SK-N-SH (cell line): ENCODE measurements at regions not wholly inside any gene's neighbourhood (a gene's known extent, or its start where the extent isn't known, plus 50 kb on each side); places are given as distances from the start of the nearest gene placed in this dataset.

Source experiments
- CTCF ChIA-PET: fragments of 300-600, 350-600 bp; formaldehyde crosslinking; extraction: SDS; loops from one replicate; lab custom pipeline; 2021; lab: Yijun Ruan, JAX
- POLR2A ChIA-PET: fragments of 350-600 bp; sonication (Branson Sonifier 250); formaldehyde crosslinking; extraction: SDS; loops from one replicate; lab custom pipeline; 2020; ENCODE audit warnings: antibody characterized with exemption, inconsistent platforms; lab: Yijun Ruan, JAX
- DNase-seq: peaks from one replicate; pipeline ENCODE4 v3.0.0; 2012
- H2AFZ ChIP-seq: fragments of 200-600 bp; sonication (generic); 2 replicates; pipeline ENCODE4 v1.8.1; 2016; ENCODE audit warnings: antibody characterized with exemption, mild to moderate bottlenecking, low read depth
- H3F3A ChIP-seq: fragments of 200-600 bp; sonication (generic); replicated peaks from 2 replicates; pipeline ENCODE3; 2016; ENCODE audit warnings: antibody characterized with exemption, mild to moderate bottlenecking; ENCODE audit not compliant: insufficient read depth
- H3K27ac ChIP-seq, 2 experiments: fragments of 200-500 bp in 1 of 2; fragments of 200-600 bp in 1 of 2; sonication (Bioruptor generic) in 1 of 2; sonication (generic), shearing (Covaris generic) in 1 of 2; 2 replicates each; pipeline versions ENCODE4 v1.5.1 to v1.6.1; 2014 to 2016; ENCODE audit warnings: low read depth in 2 of 2, inconsistent platforms in 1 of 2, low read length in 1 of 2, mild to moderate bottlenecking in 1 of 2, mixed read lengths in 1 of 2
- H3K27me3 ChIP-seq: fragments of 200-600 bp; sonication (generic), shearing (Covaris generic); 2 replicates; pipeline ENCODE4 v1.6.1; 2016; ENCODE audit warnings: mixed run types; ENCODE audit not compliant: insufficient read depth
- H3K36me3 ChIP-seq, 2 experiments: fragments of 200-500 bp in 1 of 2; fragments of 200-600 bp in 1 of 2; sonication (Bioruptor generic) in 1 of 2; sonication (generic) in 1 of 2; replicated peaks in 1 of 2; 2 replicates each; pipeline versions ENCODE3 to v1.5.1; 2014 to 2016; ENCODE audit warnings: low read length in 1 of 2, mild to moderate bottlenecking in 1 of 2; ENCODE audit not compliant: insufficient read depth in 2 of 2, control insufficient read depth in 1 of 2
- H3K4me1 ChIP-seq, 2 experiments: fragments of 200-500 bp in 1 of 2; fragments of 200-600 bp in 1 of 2; sonication (Bioruptor generic) in 1 of 2; sonication (generic), shearing (Covaris generic) in 1 of 2; 2 replicates each; pipeline versions ENCODE4 v1.5.1 to v1.6.1; 2014 to 2016; ENCODE audit warnings: low read depth in 1 of 2, low read length in 1 of 2, mixed run types in 1 of 2; ENCODE audit not compliant: insufficient read depth in 2 of 2, control insufficient read depth in 1 of 2
- H3K4me2 ChIP-seq: fragments of 200-600 bp; sonication (generic), shearing (Covaris generic); 2 replicates; pipeline ENCODE4 v1.6.1; 2017; ENCODE audit warnings: mixed run types
- H3K4me3 ChIP-seq, 2 experiments: fragments of 200-500 bp in 1 of 2; fragments of 200-600 bp in 1 of 2; sonication (Bioruptor generic) in 1 of 2; sonication (generic), shearing (Covaris generic) in 1 of 2; 2 replicates each; pipeline versions ENCODE4 v1.5.1 to v1.8.1; 2014 to 2016; ENCODE audit warnings: low read depth in 2 of 2, inconsistent platforms in 1 of 2, low read length in 1 of 2, mild to moderate bottlenecking in 1 of 2, mixed read lengths in 1 of 2, moderate library complexity in 1 of 2
- H3K79me2 ChIP-seq: fragments of 200-600 bp; sonication (generic); 2 replicates; pipeline ENCODE4 v1.8.1; 2017; ENCODE audit warnings: mild to moderate bottlenecking; ENCODE audit not compliant: insufficient read depth
- H3K9ac ChIP-seq: fragments of 200-600 bp; sonication (generic); 2 replicates; pipeline ENCODE4 v1.6.1; 2017; ENCODE audit warnings: mixed run types
- H3K9me2 ChIP-seq: fragments of 200-600 bp; sonication (generic); 2 replicates; pipeline ENCODE4 v1.6.1; 2017; ENCODE audit warnings: mixed run types
- H3K9me3 ChIP-seq: fragments of 200-600 bp; sonication (generic); 2 replicates; pipeline ENCODE4 v1.6.1; 2017; ENCODE audit warnings: mixed run types, mild to moderate bottlenecking, moderate library complexity
- H4K20me1 ChIP-seq: fragments of 200-600 bp; sonication (generic); 2 replicates; pipeline ENCODE4 v1.6.1; 2017; ENCODE audit warnings: mild to moderate bottlenecking, mixed run types; ENCODE audit not compliant: insufficient read depth
- CHD2 ChIP-seq: fragments of 150-350 bp; IDR thresholded peaks from 2 replicates; pipeline ENCODE4 v1.6.1; 2018; ENCODE audit warnings: low read length; ENCODE audit not compliant: partially characterized antibody
- CTCF ChIP-seq: fragments of 200-600 bp; sonication (generic); IDR thresholded peaks from 2 replicates; pipeline ENCODE4 v1.6.1; 2017; ENCODE audit warnings: antibody characterized with exemption, mild to moderate bottlenecking, moderate library complexity
- EP300 ChIP-seq, 2 experiments: IDR thresholded peaks; 2 replicates each; pipeline versions ENCODE4 v1.4.0 to v1.6.1; 2012; ENCODE audit warnings: borderline replicate concordance in 1 of 2, low read depth in 1 of 2, low read length in 1 of 2
- EZH2phosphoT487 ChIP-seq: fragments of 200-600 bp; sonication (generic); IDR thresholded peaks from 2 replicates; pipeline ENCODE4 v1.6.1; 2017; ENCODE audit warnings: low read depth, mixed run types, mild to moderate bottlenecking, antibody characterized with exemption, moderate library complexity, borderline replicate concordance
- FOSL2 ChIP-seq: IDR thresholded peaks from 2 replicates; pipeline ENCODE4 v1.4.0; 2012; ENCODE audit warnings: low read depth, mild to moderate bottlenecking, moderate library complexity, borderline replicate concordance
- MXI1 ChIP-seq: IDR thresholded peaks from 2 replicates; pipeline ENCODE4 v1.6.1; 2012; ENCODE audit warnings: mild to moderate bottlenecking, low read depth, low read length, improper control_type of control experiment
- PBX3 ChIP-seq: IDR thresholded peaks from 2 replicates; pipeline ENCODE4; 2012
- POLR2AphosphoS5 ChIP-seq: IDR thresholded peaks from 2 replicates; pipeline ENCODE4 v1.6.1; 2012; ENCODE audit warnings: low read depth, low read length
- RAD21 ChIP-seq: IDR thresholded peaks from 2 replicates; pipeline ENCODE4 v1.6.1; 2012; ENCODE audit warnings: mild to moderate bottlenecking, low read length
- RCOR1 ChIP-seq: fragments of 150-350 bp; IDR thresholded peaks from 2 replicates; pipeline ENCODE4 v1.6.1; 2017; ENCODE audit warnings: antibody characterized with exemption, low read length
- RFX5 ChIP-seq: IDR thresholded peaks from 2 replicates; pipeline ENCODE4 v1.6.1; 2012; ENCODE audit warnings: mild to moderate bottlenecking, improper control_type of control experiment, low read length
- RXRA ChIP-seq: IDR thresholded peaks from 2 replicates; pipeline ENCODE4 v1.4.0; 2012; ENCODE audit warnings: low read depth, mild to moderate bottlenecking, borderline replicate concordance
- SIN3A ChIP-seq: IDR thresholded peaks from 2 replicates; pipeline ENCODE4 v1.6.1; 2012; ENCODE audit warnings: low read depth, mild to moderate bottlenecking, low read length, moderate library complexity, borderline replicate concordance
- TAF1 ChIP-seq: IDR thresholded peaks from 2 replicates; pipeline ENCODE4 v1.6.1; 2012; ENCODE audit warnings: low read depth, mild to moderate bottlenecking, low read length, moderate library complexity, borderline replicate concordance
- TEAD4 ChIP-seq: IDR thresholded peaks from 2 replicates; pipeline ENCODE4 v1.4.0; 2012; ENCODE audit warnings: mild to moderate bottlenecking, borderline replicate concordance; ENCODE audit not compliant: insufficient read depth
- ZBTB33 ChIP-seq: IDR thresholded peaks from 2 replicates; pipeline ENCODE4 v1.4.0; 2012; ENCODE audit warnings: low read depth, borderline replicate concordance
- WGBS: methylation state at CpG from one replicate; pipeline ENCODE4 v1.1.6; 2017; ENCODE audit warnings: low lambda C conversion rate; 5-methylcytosine and 5-hydroxymethylcytosine counted together
- TF ChIP-seq, protein P1 (sequence below): IDR thresholded peaks from 2 replicates; pipeline ENCODE4 v1.6.1; 2012; ENCODE audit warnings: mild to moderate bottlenecking, low read depth, low read length, moderate library complexity
- TF ChIP-seq, protein P2 (sequence below): IDR thresholded peaks from 2 replicates; pipeline ENCODE4 v1.4.0; 2012; ENCODE audit warnings: low read depth

- Histone ChIP-seq H3K9ac (no peak overlapping the region), H3K4me2 (no peak overlapping the region), H3F3A (no peaks in the 10 kb centered on the region), H3K9me3 (no peaks in the 10 kb centered on the region), H3K36me3 (no peaks in the 10 kb centered on the region), H3K9me2 (no peaks in the 10 kb centered on the region), H3K27me3 (no peaks in the 10 kb centered on the region), H4K20me1 (no peaks in the 10 kb centered on the region), H2AFZ (no peak overlapping the region), H3K4me1 (no peaks in the 10 kb centered on the region)
- ChIA-PET CTCF (no interaction called here), POLR2A (no interaction called here)
- DNase-seq: no peak
- WGBS: 33% methylated on average over 4 of the region's 4 CpGs
- TF ChIP-seq SIN3A: no peak
- no peak for TF ChIP-seq EP300 (IDR thresholded peaks at IDR 0.05; ENCODE audit: borderline replicate concordance in 1 of 2, low read depth in 1 of 2, low read length in 1 of 2)
- TF ChIP-seq, protein P1, sequence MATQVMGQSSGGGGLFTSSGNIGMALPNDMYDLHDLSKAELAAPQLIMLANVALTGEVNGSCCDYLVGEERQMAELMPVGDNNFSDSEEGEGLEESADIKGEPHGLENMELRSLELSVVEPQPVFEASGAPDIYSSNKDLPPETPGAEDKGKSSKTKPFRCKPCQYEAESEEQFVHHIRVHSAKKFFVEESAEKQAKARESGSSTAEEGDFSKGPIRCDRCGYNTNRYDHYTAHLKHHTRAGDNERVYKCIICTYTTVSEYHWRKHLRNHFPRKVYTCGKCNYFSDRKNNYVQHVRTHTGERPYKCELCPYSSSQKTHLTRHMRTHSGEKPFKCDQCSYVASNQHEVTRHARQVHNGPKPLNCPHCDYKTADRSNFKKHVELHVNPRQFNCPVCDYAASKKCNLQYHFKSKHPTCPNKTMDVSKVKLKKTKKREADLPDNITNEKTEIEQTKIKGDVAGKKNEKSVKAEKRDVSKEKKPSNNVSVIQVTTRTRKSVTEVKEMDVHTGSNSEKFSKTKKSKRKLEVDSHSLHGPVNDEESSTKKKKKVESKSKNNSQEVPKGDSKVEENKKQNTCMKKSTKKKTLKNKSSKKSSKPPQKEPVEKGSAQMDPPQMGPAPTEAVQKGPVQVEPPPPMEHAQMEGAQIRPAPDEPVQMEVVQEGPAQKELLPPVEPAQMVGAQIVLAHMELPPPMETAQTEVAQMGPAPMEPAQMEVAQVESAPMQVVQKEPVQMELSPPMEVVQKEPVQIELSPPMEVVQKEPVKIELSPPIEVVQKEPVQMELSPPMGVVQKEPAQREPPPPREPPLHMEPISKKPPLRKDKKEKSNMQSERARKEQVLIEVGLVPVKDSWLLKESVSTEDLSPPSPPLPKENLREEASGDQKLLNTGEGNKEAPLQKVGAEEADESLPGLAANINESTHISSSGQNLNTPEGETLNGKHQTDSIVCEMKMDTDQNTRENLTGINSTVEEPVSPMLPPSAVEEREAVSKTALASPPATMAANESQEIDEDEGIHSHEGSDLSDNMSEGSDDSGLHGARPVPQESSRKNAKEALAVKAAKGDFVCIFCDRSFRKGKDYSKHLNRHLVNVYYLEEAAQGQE: no peak
- no peak for TF ChIP-seq RFX5
- TF ChIP-seq CTCF: no peak
- TF ChIP-seq, protein P2, sequence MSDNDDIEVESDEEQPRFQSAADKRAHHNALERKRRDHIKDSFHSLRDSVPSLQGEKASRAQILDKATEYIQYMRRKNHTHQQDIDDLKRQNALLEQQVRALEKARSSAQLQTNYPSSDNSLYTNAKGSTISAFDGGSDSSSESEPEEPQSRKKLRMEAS: no peak
- no peak for TF ChIP-seq FOSL2
- no peak for TF ChIP-seq RAD21
- no peak for TF ChIP-seq RXRA
- no peak for TF ChIP-seq POLR2AphosphoS5
- TF ChIP-seq PBX3: no peak
- no peak for TF ChIP-seq TEAD4
- TF ChIP-seq EZH2phosphoT487: no peak
- TF ChIP-seq TAF1: no peak
- TF ChIP-seq CHD2: no peak
- no peak for TF ChIP-seq MXI1
- TF ChIP-seq ZBTB33: no peak
- TF ChIP-seq RCOR1: no peak
- TF ChIP-seq, all 33 proteins: peak for 0
- H3K4me3 ChIP-seq: no peak overlapping the region
- H3K27ac ChIP-seq: no peak overlapping the region
- no peaks in the 10 kb centered on the region for H3K79me2 ChIP-seq
Measured at GRCh38 chr12:30569426-30569825, 126.2 kb downstream of the IPO8 start.
